Astrocyte (in vitro differentiated cells and primary cell): ENCODE measurements at regions not wholly inside any gene's neighbourhood (a gene's known extent, or its start where the extent isn't known, plus 50 kb on each side); places are given as distances from the start of the nearest gene placed in this dataset.
"Not testable (repeated sequence)": the region's sequence is repeated elsewhere in the genome, so short reads cannot be mapped to it uniquely, and the experiment has no call there.

Source experiments
- DNase-seq: peaks from one replicate; pipeline ENCODE4 v3.0.0-alpha.2; 2010; ENCODE audit warnings: low read depth
- FAIRE-seq: peaks from 2 replicates; lab custom pipeline; 2011; peaks lifted over from hg19 to GRCh38; lab: Jason Lieb, UNC
- H2AFZ ChIP-seq: 2 replicates; pipeline ENCODE4 v1.6.0; 2012; ENCODE audit warnings: low read depth, low read length, inconsistent platforms
- H3K27ac ChIP-seq: 2 replicates; pipeline ENCODE4 v1.5.1; 2011; ENCODE audit warnings: low read depth, low read length, inconsistent platforms
- H3K27me3 ChIP-seq: 2 replicates; pipeline ENCODE4 v1.6.0; 2011; ENCODE audit warnings: low read length, inconsistent platforms; ENCODE audit not compliant: insufficient read depth
- H3K36me3 ChIP-seq: 2 replicates; pipeline ENCODE4 v1.5.1; 2011; ENCODE audit warnings: low read length, inconsistent platforms; ENCODE audit not compliant: insufficient read depth
- H3K4me1 ChIP-seq: 2 replicates; pipeline ENCODE4 v1.5.1; 2011; ENCODE audit warnings: low read length, inconsistent platforms; ENCODE audit not compliant: insufficient read depth
- H3K4me2 ChIP-seq: 2 replicates; pipeline ENCODE4 v1.6.0; 2012; ENCODE audit warnings: low read length, inconsistent platforms
- H3K4me3 ChIP-seq: 2 replicates; pipeline ENCODE4 v1.5.1; 2011; ENCODE audit warnings: low read depth, mild to moderate bottlenecking, low read length, inconsistent platforms; ENCODE audit not compliant: insufficient read depth
- H3K79me2 ChIP-seq: 2 replicates; pipeline ENCODE4 v1.6.0; 2012; ENCODE audit warnings: mild to moderate bottlenecking, low read length, inconsistent platforms; ENCODE audit not compliant: insufficient read depth
- H3K9ac ChIP-seq: 2 replicates; pipeline ENCODE4 v1.6.0; 2012; ENCODE audit warnings: mild to moderate bottlenecking, low read length, inconsistent platforms
- H3K9me3 ChIP-seq: 2 replicates; pipeline ENCODE4 v1.5.1; 2012; ENCODE audit warnings: low read depth, mild to moderate bottlenecking, low read length, inconsistent platforms; ENCODE audit not compliant: insufficient read depth
- H4K20me1 ChIP-seq: 2 replicates; pipeline ENCODE4 v1.6.0; 2012; ENCODE audit warnings: low read length, inconsistent platforms; ENCODE audit not compliant: insufficient read depth
- H3K27ac Mint-ChIP-seq: one replicate; pipeline ENCODE4 v1.8.0; 2021; ENCODE audit warnings: mild to moderate bottlenecking, mixed read lengths; ENCODE audit not compliant: unreplicated experiment
- H3K27me3 Mint-ChIP-seq: one replicate; pipeline ENCODE4 v1.8.0; 2021; ENCODE audit warnings: low read depth, mixed read lengths; ENCODE audit not compliant: unreplicated experiment
- H3K36me3 Mint-ChIP-seq: one replicate; pipeline ENCODE4 v1.8.0; 2021; ENCODE audit warnings: low read depth, mixed read lengths; ENCODE audit not compliant: unreplicated experiment
- H3K4me1 Mint-ChIP-seq: one replicate; pipeline ENCODE4 v1.8.0; 2021; ENCODE audit warnings: low read depth, mixed read lengths; ENCODE audit not compliant: unreplicated experiment
- H3K4me3 Mint-ChIP-seq: one replicate; pipeline ENCODE4 v1.8.0; 2021; ENCODE audit warnings: mild to moderate bottlenecking, moderate library complexity, mixed read lengths; ENCODE audit not compliant: unreplicated experiment
- H3K9me3 Mint-ChIP-seq: one replicate; pipeline ENCODE4 v1.8.0; 2021; ENCODE audit warnings: mild to moderate bottlenecking, mixed read lengths; ENCODE audit not compliant: unreplicated experiment
- EZH2 ChIP-seq: IDR thresholded peaks from 2 replicates; pipeline ENCODE4 v1.6.1; 2012; ENCODE audit warnings: mild to moderate bottlenecking, low read length, inconsistent platforms; ENCODE audit not compliant: insufficient read depth
- TF ChIP-seq, protein P1 (sequence below): IDR thresholded peaks from 2 replicates; pipeline ENCODE4 v1.5.1; 2011; ENCODE audit warnings: low read depth, mild to moderate bottlenecking, inconsistent platforms, low read length, moderate library complexity; ENCODE audit not compliant: insufficient read depth

DNA sequence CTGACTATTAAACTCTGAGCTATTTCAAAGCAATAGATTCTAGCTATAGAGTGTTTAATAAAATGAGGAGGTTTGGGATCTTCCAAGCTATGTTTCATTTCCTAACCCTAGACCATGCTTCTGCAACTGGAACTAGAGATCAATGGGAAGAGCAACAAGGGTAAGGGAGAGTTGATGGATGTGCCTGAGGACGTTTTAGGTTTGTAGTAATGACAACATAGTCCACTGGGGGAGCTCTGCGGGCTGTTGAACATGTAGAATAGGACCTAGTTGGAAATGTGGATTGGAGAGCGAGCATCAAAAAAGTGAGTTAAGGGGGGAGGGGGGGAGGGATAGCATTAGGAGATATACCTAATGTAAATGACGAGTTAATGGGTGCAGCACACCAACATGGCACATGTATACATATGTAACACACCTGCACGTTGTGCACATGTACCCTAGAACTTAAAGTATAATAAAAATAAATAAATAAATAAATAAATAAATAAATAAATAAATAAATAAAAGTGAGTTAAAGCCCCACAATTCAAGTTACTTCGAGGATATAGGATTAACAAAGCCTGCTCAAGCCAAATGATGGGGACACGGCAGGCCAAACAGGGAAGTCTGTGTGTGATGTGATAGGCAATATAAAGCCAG, 165.7 kb upstream of the HES1 start:
- not testable (repeated sequence) for H3K79me2 ChIP-seq, H3K36me3 ChIP-seq, H3K36me3 Mint-ChIP-seq, H3K27ac Mint-ChIP-seq, H2AFZ ChIP-seq, FAIRE-seq, H3K4me3 Mint-ChIP-seq, H3K9me3 ChIP-seq, H3K9me3 Mint-ChIP-seq, H3K4me3 ChIP-seq, H3K27ac ChIP-seq, H3K9ac ChIP-seq, H4K20me1 ChIP-seq
- peak; percentile 30 for DNase-seq
- TF ChIP-seq, protein P1, sequence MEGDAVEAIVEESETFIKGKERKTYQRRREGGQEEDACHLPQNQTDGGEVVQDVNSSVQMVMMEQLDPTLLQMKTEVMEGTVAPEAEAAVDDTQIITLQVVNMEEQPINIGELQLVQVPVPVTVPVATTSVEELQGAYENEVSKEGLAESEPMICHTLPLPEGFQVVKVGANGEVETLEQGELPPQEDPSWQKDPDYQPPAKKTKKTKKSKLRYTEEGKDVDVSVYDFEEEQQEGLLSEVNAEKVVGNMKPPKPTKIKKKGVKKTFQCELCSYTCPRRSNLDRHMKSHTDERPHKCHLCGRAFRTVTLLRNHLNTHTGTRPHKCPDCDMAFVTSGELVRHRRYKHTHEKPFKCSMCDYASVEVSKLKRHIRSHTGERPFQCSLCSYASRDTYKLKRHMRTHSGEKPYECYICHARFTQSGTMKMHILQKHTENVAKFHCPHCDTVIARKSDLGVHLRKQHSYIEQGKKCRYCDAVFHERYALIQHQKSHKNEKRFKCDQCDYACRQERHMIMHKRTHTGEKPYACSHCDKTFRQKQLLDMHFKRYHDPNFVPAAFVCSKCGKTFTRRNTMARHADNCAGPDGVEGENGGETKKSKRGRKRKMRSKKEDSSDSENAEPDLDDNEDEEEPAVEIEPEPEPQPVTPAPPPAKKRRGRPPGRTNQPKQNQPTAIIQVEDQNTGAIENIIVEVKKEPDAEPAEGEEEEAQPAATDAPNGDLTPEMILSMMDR, result peak; percentile 34
- Histone ChIP-seq H3K4me2 (peak overlapping the region; percentile 51), H3K27me3 (peaks cover 14% of the 10 kb centered on the region), H3K4me1 (peaks cover 46% of the 10 kb centered on the region)
- peaks cover 43% of the 10 kb centered on the region for H3K4me1 Mint-ChIP-seq
- H3K27me3 Mint-ChIP-seq, result peaks cover 37% of the 10 kb centered on the region

DNA sequence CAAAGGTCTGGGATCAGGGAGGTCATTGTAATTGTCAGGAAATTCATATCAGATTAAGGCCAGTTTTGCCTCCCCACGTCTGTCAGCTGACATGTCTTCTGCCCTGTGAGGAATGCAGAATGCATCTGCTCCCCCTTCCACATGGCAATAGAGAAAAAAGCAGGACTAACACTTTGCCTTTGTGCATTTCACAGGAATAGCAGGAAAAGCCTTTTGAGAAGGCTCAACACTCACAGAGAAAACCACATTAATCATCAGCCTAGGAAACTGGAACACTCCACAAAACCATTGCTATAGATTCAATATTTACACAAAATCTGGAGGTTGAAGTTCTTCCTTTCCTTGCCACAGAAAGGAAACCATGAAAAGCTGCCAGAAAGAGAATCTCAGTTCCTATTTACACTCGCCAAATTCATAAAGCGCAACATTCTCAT, 165.2 kb upstream of the HES1 start:
- Mint-ChIP-seq H3K4me1 (peaks cover 45% of the 10 kb centered on the region), H3K9me3 (no peaks in the 10 kb centered on the region), H3K27me3 (peaks cover 33% of the 10 kb centered on the region), H3K27ac (no peak overlapping the region), H3K36me3 (no peaks in the 10 kb centered on the region), H3K4me3 (no peak overlapping the region)
- Histone ChIP-seq H4K20me1 (peaks cover 2% of the 10 kb centered on the region), H3K27me3 (peaks cover 12% of the 10 kb centered on the region), H3K27ac (no peak overlapping the region), H3K79me2 (no peaks in the 10 kb centered on the region), H3K4me1 (peaks cover 47% of the 10 kb centered on the region), H3K36me3 (no peaks in the 10 kb centered on the region), H3K4me2 (peak overlapping the region; percentile 51), H3K9ac (no peak overlapping the region), H2AFZ (no peak overlapping the region), H3K9me3 (no peaks in the 10 kb centered on the region), H3K4me3 (no peak overlapping the region)
- DNase-seq, result peak; percentile 71
- no peak for FAIRE-seq
- TF ChIP-seq EZH2, result no peak
- TF ChIP-seq, protein P1, result no peak

DNA sequence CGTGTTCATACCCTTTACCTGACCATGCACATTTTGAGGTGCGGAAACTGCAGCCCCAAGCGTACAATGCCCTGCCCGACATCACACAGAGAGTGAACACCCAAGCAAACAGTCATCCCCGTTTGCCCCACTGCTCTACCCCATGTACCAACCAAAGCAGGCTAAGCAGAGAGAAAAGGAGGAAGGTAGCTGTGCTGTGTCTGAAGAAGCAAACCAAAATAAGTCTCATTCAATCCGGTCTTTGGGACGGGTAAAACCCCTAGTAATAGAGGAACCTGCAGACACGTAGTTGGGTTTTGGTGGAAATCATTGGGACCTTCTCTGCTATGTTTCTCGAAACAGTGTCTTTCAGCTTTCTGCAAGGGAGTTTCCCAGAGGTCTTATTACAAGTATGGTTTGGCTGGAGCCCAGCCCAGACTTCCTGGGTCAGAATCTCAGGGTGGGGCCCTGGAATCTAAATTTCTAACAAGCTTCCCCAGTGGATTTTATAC, 164.6 kb upstream of the HES1 start:
- H3K27me3 ChIP-seq, result peaks cover 11% of the 10 kb centered on the region
- H3K27ac Mint-ChIP-seq, result peak overlapping the region; percentile 10
- FAIRE-seq, result no peak

More for the DNA sequence above, 164.6 kb upstream of the HES1 start:
- Histone ChIP-seq H2AFZ (no peak overlapping the region), H4K20me1 (peaks cover 2% of the 10 kb centered on the region), H3K27ac (no peak overlapping the region), H3K9ac (no peak overlapping the region), H3K79me2 (no peaks in the 10 kb centered on the region), H3K4me2 (peak overlapping the region; percentile 51), H3K4me3 (no peak overlapping the region), H3K36me3 (no peaks in the 10 kb centered on the region), H3K9me3 (no peaks in the 10 kb centered on the region), H3K4me1 (peaks cover 47% of the 10 kb centered on the region)
- DNase-seq, result peak; percentile 79
- no peak for TF ChIP-seq EZH2
- TF ChIP-seq, protein P1, result no peak
- Mint-ChIP-seq H3K9me3 (no peaks in the 10 kb centered on the region), H3K36me3 (no peaks in the 10 kb centered on the region), H3K4me1 (peaks cover 45% of the 10 kb centered on the region), H3K27me3 (peaks cover 32% of the 10 kb centered on the region), H3K4me3 (no peak overlapping the region)
